HCT116 (cell line): ENCODE measurements at regions not wholly inside any gene's neighbourhood (a gene's known extent, or its start where the extent isn't known, plus 50 kb on each side); places are given as distances from the start of the nearest gene placed in this dataset.

ENCODE experiments used
- ATAC-seq: fragments of 200-7000 bp; cut with Tn5 transposase; 2 replicates; pipeline ENCODE4 v1.9.1; 2020; ENCODE audit warnings: mild to moderate bottlenecking, moderate library complexity
- BruUV-seq: library from RNA; stranded (reverse); fragments of 400-500 nt; replicated peaks from 2 replicates; lab custom pipeline; 2021; lab: Mats Ljungman, UMichigan
- CTCF ChIA-PET: fragments of 300-600 bp; sonication (Branson Sonifier 250); formaldehyde crosslinking; loops from one replicate; lab custom pipeline; 2021; ENCODE audit warnings: antibody characterized with exemption; lab: Charles Lee
- POLR2A ChIA-PET: fragments of 300-600, 350-600 bp; sonication (Branson Sonifier 250); formaldehyde crosslinking; loops from one replicate; lab custom pipeline; 2021; ENCODE audit warnings: antibody characterized with exemption; lab: Charles Lee
- RAD21 ChIA-PET, 2 experiments: fragments of 300-600 bp; sonication (Branson Sonifier 250); formaldehyde crosslinking; loops; one replicate each; lab custom pipeline; 2023; ENCODE audit warnings: low total read pairs in 2 of 2; ENCODE audit not compliant: uncharacterized antibody in 2 of 2, unreplicated experiment in 2 of 2, low non-redundant PET in 1 of 2; lab: Charles Lee
- DNase-seq: peaks from one replicate; pipeline ENCODE4 v3.0.0-alpha.2; 2010; ENCODE audit warnings: low read depth, low spot score
- H2AFZ ChIP-seq: fragments of 200-600 bp; shearing (Covaris generic), sonication (generic); 2 replicates; pipeline ENCODE4 v1.6.1; 2017; ENCODE audit warnings: low read depth, mixed run types, mixed read lengths, antibody characterized with exemption, low read length; ENCODE audit not compliant: poor library complexity, severe bottlenecking
- H3K27ac ChIP-seq: 2 replicates; pipeline ENCODE4 v1.5.1; 2012; ENCODE audit warnings: low read depth, low read length
- H3K27me3 ChIP-seq: fragments of 200-600 bp; sonication (generic); 2 replicates; pipeline ENCODE4 v1.6.1; 2016; ENCODE audit warnings: mixed run types, low read length, mixed read lengths; ENCODE audit not compliant: insufficient read depth
- H3K36me3 ChIP-seq, 2 experiments: fragments of 200-500 bp in 1 of 2; fragments of 200-600 bp in 1 of 2; sonication (Bioruptor generic) in 1 of 2; sonication (generic) in 1 of 2; 2 replicates each; pipeline versions ENCODE4 v1.5.1 to v1.6.1; 2014 to 2016; ENCODE audit warnings: low read length in 2 of 2, inconsistent platforms in 1 of 2, mixed read lengths in 1 of 2, mixed run types in 1 of 2; ENCODE audit not compliant: insufficient read depth in 2 of 2, control insufficient read depth in 1 of 2
- H3K4me1 ChIP-seq, 2 experiments: fragments of 200-600 bp in 1 of 2; sonication (generic) in 1 of 2; 2 replicates each; pipeline versions ENCODE4 v1.5.1 to v1.6.1; 2012 to 2017; ENCODE audit warnings: low read length in 2 of 2, inconsistent platforms in 1 of 2, mild to moderate bottlenecking in 1 of 2, mixed read lengths in 1 of 2, mixed run types in 1 of 2, moderate library complexity in 1 of 2; ENCODE audit not compliant: insufficient read depth in 2 of 2, control insufficient read depth in 1 of 2
- H3K4me2 ChIP-seq: fragments of 200-600 bp; sonication (generic); 2 replicates; pipeline ENCODE4 v1.6.1; 2017; ENCODE audit warnings: mixed run types, low read length, mixed read lengths
- H3K4me3 ChIP-seq, 2 experiments: fragments of 200-600 bp in 1 of 2; sonication (generic) in 1 of 2; replicated peaks in 1 of 2; 2 replicates each; pipeline ENCODE4 v1.5.1; 2011 to 2016; ENCODE audit warnings: low read length in 2 of 2, control low read depth in 1 of 2, low read depth in 1 of 2, mild to moderate bottlenecking in 1 of 2, mixed read lengths in 1 of 2, mixed run types in 1 of 2
- H3K79me2 ChIP-seq: fragments of 200-600 bp; sonication (generic); 2 replicates; pipeline ENCODE4 v1.6.1; 2017; ENCODE audit warnings: mild to moderate bottlenecking, mixed run types, low read length, moderate library complexity, mixed read lengths; ENCODE audit not compliant: insufficient read depth
- H3K9ac ChIP-seq: fragments of 200-600 bp; sonication (generic); 2 replicates; pipeline ENCODE4 v1.6.1; 2016; ENCODE audit warnings: low read length, mixed read lengths
- H3K9me2 ChIP-seq: fragments of 200-600 bp; sonication (generic), shearing (Covaris generic); 2 replicates; pipeline ENCODE4 v1.6.1; 2017; ENCODE audit warnings: mixed run types, mild to moderate bottlenecking, moderate library complexity; ENCODE audit not compliant: insufficient read depth
- H3K9me3 ChIP-seq, 2 experiments: fragments of 200-500 bp in 1 of 2; fragments of 200-600 bp in 1 of 2; sonication (Bioruptor generic) in 1 of 2; sonication (generic) in 1 of 2; 2 replicates each; pipeline ENCODE4 v1.6.1; 2014 to 2017; ENCODE audit warnings: low read length in 2 of 2, mixed read lengths in 2 of 2, inconsistent platforms in 1 of 2, low read depth in 1 of 2, mild to moderate bottlenecking in 1 of 2, mixed run types in 1 of 2, moderate library complexity in 1 of 2; ENCODE audit not compliant: control insufficient read depth in 1 of 2, insufficient read depth in 1 of 2
- H4K20me1 ChIP-seq: fragments of 200-600 bp; sonication (generic), shearing (Covaris generic); 2 replicates; pipeline ENCODE4 v1.6.1; 2017; ENCODE audit warnings: mixed run types, mild to moderate bottlenecking, moderate library complexity; ENCODE audit not compliant: insufficient read depth
- CBX3 ChIP-seq: IDR thresholded peaks from 2 replicates; pipeline ENCODE4 v1.6.1; 2012; ENCODE audit warnings: low read depth
- ELF1 ChIP-seq: IDR thresholded peaks from 2 replicates; pipeline ENCODE4 v1.6.1; 2012; ENCODE audit warnings: low read depth, borderline replicate concordance
- POLR2A ChIP-seq: IDR thresholded peaks from 2 replicates; pipeline ENCODE4 v1.7.0; 2011; ENCODE audit warnings: borderline replicate concordance; ENCODE audit not compliant: insufficient read depth, insufficient read length; ENCODE audit errors: extremely low read depth
- RAD21 ChIP-seq: IDR thresholded peaks from 2 replicates; pipeline ENCODE4 v1.6.1; 2012; ENCODE audit warnings: low read depth, mild to moderate bottlenecking
- TCF7L2 ChIP-seq: IDR thresholded peaks from 2 replicates; pipeline ENCODE4 v1.7.0; 2011; ENCODE audit warnings: borderline replicate concordance, inconsistent platforms; ENCODE audit not compliant: insufficient read depth, insufficient read length; ENCODE audit errors: extremely low read depth
- YY1 ChIP-seq: IDR thresholded peaks from 2 replicates; pipeline ENCODE4 v1.6.1; 2011; ENCODE audit warnings: low read length, low read depth, moderate library complexity, mild to moderate bottlenecking; ENCODE audit not compliant: insufficient replicate concordance; ENCODE audit errors: extremely low read depth
- ZNF274 ChIP-seq: fragments of 200-500 bp; sonication (Bioruptor generic); IDR thresholded peaks from 2 replicates; pipeline ENCODE4 v1.6.1; 2014; ENCODE audit warnings: mild to moderate bottlenecking, low read depth, low read length, inconsistent platforms
- intact Hi-C: fragments of 100-400 bp; cut with micrococcal nuclease; formaldehyde crosslinking; loops from 2 replicates; pipeline ENCODE4 v1.10.0; 2022
- TF ChIP-seq, protein P1 (sequence below), 3 experiments: fragments of 200-600 bp in 1 of 3; sonication (generic) in 1 of 3; IDR thresholded peaks in 2 of 3; conservative IDR thresholded peaks in 1 of 3; 2 replicates each; pipeline ENCODE4 v1.5.1; 2012 to 2017; ENCODE audit warnings: low read depth in 2 of 3, low read length in 2 of 3, antibody characterized with exemption in 1 of 3, borderline replicate concordance in 1 of 3, control low read depth in 1 of 3, mild to moderate bottlenecking in 1 of 3, mixed read lengths in 1 of 3, mixed run types in 1 of 3, moderate library complexity in 1 of 3; ENCODE audit not compliant: insufficient read depth in 1 of 3
- TF ChIP-seq, protein P2 (sequence below): IDR thresholded peaks from 2 replicates; pipeline ENCODE4 v1.6.1; 2012; ENCODE audit warnings: low read depth
- TF ChIP-seq, protein P3 (sequence below): IDR thresholded peaks from 2 replicates; pipeline ENCODE4 v1.6.1; 2011; ENCODE audit warnings: mild to moderate bottlenecking, low read length, moderate library complexity; ENCODE audit not compliant: insufficient replicate concordance; ENCODE audit errors: extremely low read depth
- TF ChIP-seq, protein P4 (sequence below): IDR thresholded peaks from 2 replicates; pipeline ENCODE4 v1.6.1; 2012

DNA sequence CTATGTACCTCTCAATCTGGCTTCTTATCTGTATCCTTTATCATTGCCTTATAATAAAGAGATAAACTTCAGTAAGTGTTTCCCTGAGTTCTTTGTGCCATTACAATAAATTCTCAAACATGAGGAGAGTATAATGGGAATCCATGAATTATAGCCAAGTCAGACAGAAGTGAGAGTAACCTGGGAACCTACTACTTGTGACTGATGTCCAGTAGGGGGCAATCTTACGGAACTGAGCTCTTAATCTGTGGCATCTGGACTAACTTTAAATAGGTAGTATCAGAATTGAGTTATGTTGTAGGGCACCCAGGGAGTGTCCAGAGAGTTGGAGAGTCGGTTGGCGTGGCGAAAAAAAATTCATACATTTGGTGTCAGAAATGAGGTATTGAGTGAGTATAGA lies 542.6 kb downstream of the ZBBX start:
- Histone ChIP-seq H3K9me3 (no peaks in the 10 kb centered on the region), H3K4me2 (no peak overlapping the region), H3K9me2 (no peaks in the 10 kb centered on the region; the same call in 1 of the 2 replicates), H3K9ac (no peak overlapping the region), H3K4me3 (no peak overlapping the region), H3K27ac (no peak overlapping the region), H3K4me1 (no peaks in the 10 kb centered on the region), H3K36me3 (no peaks in the 10 kb centered on the region), H3K79me2 (no peaks in the 10 kb centered on the region)
- intact Hi-C loops, result loop anchor here (5.0 kb wide), 1 partner anchor 515 kb away; no protein-coding TSS in a partner anchor
- CTCF ChIA-PET, result interaction anchor here (0.6 to 2.4 kb wide), 15 partner anchors 11 to 1558 kb away, joined by 3 to 16 read pairs (median 3); no protein-coding TSS in a partner anchor
- ATAC-seq, result peak; percentile 94
- no TSS peak for BruUV-seq
- POLR2A ChIA-PET, result no interaction called here
- TF ChIP-seq ZNF274, result no peak
- 0 out of 2 replicates have a peak, but pooled peaks have one; percentile 12 for TF ChIP-seq CBX3
- TF ChIP-seq RAD21, result peak; percentile 40
- TF ChIP-seq ELF1, result no peak
- TF ChIP-seq POLR2A, result no peak
- TF ChIP-seq YY1, result no peak
- TF ChIP-seq, protein P1, sequence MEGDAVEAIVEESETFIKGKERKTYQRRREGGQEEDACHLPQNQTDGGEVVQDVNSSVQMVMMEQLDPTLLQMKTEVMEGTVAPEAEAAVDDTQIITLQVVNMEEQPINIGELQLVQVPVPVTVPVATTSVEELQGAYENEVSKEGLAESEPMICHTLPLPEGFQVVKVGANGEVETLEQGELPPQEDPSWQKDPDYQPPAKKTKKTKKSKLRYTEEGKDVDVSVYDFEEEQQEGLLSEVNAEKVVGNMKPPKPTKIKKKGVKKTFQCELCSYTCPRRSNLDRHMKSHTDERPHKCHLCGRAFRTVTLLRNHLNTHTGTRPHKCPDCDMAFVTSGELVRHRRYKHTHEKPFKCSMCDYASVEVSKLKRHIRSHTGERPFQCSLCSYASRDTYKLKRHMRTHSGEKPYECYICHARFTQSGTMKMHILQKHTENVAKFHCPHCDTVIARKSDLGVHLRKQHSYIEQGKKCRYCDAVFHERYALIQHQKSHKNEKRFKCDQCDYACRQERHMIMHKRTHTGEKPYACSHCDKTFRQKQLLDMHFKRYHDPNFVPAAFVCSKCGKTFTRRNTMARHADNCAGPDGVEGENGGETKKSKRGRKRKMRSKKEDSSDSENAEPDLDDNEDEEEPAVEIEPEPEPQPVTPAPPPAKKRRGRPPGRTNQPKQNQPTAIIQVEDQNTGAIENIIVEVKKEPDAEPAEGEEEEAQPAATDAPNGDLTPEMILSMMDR (IDR thresholded peaks at IDR 0.05 in 2 of 3, conservative IDR thresholded peaks at IDR 0.05 in 1 of 3; ENCODE audit: borderline replicate concordance in 1 of 3, insufficient read depth in 1 of 3, low read depth in 2 of 3, low read length in 2 of 3), result peak in 2 of 3 experiments; percentile 58 to 75; a peak in 4 of 6 replicates
- TF ChIP-seq, protein P2, sequence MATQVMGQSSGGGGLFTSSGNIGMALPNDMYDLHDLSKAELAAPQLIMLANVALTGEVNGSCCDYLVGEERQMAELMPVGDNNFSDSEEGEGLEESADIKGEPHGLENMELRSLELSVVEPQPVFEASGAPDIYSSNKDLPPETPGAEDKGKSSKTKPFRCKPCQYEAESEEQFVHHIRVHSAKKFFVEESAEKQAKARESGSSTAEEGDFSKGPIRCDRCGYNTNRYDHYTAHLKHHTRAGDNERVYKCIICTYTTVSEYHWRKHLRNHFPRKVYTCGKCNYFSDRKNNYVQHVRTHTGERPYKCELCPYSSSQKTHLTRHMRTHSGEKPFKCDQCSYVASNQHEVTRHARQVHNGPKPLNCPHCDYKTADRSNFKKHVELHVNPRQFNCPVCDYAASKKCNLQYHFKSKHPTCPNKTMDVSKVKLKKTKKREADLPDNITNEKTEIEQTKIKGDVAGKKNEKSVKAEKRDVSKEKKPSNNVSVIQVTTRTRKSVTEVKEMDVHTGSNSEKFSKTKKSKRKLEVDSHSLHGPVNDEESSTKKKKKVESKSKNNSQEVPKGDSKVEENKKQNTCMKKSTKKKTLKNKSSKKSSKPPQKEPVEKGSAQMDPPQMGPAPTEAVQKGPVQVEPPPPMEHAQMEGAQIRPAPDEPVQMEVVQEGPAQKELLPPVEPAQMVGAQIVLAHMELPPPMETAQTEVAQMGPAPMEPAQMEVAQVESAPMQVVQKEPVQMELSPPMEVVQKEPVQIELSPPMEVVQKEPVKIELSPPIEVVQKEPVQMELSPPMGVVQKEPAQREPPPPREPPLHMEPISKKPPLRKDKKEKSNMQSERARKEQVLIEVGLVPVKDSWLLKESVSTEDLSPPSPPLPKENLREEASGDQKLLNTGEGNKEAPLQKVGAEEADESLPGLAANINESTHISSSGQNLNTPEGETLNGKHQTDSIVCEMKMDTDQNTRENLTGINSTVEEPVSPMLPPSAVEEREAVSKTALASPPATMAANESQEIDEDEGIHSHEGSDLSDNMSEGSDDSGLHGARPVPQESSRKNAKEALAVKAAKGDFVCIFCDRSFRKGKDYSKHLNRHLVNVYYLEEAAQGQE, result no peak
- TF ChIP-seq, protein P3, sequence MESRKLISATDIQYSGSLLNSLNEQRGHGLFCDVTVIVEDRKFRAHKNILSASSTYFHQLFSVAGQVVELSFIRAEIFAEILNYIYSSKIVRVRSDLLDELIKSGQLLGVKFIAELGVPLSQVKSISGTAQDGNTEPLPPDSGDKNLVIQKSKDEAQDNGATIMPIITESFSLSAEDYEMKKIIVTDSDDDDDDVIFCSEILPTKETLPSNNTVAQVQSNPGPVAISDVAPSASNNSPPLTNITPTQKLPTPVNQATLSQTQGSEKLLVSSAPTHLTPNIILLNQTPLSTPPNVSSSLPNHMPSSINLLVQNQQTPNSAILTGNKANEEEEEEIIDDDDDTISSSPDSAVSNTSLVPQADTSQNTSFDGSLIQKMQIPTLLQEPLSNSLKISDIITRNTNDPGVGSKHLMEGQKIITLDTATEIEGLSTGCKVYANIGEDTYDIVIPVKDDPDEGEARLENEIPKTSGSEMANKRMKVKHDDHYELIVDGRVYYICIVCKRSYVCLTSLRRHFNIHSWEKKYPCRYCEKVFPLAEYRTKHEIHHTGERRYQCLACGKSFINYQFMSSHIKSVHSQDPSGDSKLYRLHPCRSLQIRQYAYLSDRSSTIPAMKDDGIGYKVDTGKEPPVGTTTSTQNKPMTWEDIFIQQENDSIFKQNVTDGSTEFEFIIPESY, result no peak
- TF ChIP-seq, protein P4, sequence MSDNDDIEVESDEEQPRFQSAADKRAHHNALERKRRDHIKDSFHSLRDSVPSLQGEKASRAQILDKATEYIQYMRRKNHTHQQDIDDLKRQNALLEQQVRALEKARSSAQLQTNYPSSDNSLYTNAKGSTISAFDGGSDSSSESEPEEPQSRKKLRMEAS, result no peak
- no peak for TF ChIP-seq TCF7L2
- TF ChIP-seq, all 23 proteins: peak for 3
- Histone ChIP-seq H3K27me3 (no peaks in the 10 kb centered on the region), H2AFZ (no peak overlapping the region), H4K20me1 (no peaks in the 10 kb centered on the region)
- DNase-seq, result peak; percentile 37
- RAD21 ChIA-PET, result no interaction called here
